ENCODE measurements at regions not wholly inside any gene's neighbourhood (a gene's known extent, or its start where the extent isn't known, plus 50 kb on each side); places are given as distances from the start of the nearest gene placed in this dataset.

DNA sequence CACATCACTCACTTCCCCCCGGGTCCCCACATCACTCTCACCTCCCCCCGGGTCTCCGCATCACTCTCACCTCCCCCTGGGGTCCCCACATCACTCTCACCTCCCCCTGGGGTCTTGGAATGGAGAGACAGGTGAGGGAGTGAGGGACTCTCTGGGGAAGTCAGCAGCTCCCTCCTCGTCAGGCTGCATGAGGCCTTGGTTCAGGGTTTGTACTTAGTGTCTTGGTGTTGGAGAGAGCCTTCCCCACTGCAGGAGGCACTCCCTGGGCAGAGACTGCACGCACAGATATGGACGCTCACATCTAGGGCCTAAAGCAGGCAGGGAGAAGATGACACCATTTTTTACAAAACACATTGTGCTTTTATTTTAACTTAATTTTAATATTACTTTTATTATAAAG, 56.5 kb upstream of the IRX4 start (continued):
- TF ChIP-seq, protein P1, sequence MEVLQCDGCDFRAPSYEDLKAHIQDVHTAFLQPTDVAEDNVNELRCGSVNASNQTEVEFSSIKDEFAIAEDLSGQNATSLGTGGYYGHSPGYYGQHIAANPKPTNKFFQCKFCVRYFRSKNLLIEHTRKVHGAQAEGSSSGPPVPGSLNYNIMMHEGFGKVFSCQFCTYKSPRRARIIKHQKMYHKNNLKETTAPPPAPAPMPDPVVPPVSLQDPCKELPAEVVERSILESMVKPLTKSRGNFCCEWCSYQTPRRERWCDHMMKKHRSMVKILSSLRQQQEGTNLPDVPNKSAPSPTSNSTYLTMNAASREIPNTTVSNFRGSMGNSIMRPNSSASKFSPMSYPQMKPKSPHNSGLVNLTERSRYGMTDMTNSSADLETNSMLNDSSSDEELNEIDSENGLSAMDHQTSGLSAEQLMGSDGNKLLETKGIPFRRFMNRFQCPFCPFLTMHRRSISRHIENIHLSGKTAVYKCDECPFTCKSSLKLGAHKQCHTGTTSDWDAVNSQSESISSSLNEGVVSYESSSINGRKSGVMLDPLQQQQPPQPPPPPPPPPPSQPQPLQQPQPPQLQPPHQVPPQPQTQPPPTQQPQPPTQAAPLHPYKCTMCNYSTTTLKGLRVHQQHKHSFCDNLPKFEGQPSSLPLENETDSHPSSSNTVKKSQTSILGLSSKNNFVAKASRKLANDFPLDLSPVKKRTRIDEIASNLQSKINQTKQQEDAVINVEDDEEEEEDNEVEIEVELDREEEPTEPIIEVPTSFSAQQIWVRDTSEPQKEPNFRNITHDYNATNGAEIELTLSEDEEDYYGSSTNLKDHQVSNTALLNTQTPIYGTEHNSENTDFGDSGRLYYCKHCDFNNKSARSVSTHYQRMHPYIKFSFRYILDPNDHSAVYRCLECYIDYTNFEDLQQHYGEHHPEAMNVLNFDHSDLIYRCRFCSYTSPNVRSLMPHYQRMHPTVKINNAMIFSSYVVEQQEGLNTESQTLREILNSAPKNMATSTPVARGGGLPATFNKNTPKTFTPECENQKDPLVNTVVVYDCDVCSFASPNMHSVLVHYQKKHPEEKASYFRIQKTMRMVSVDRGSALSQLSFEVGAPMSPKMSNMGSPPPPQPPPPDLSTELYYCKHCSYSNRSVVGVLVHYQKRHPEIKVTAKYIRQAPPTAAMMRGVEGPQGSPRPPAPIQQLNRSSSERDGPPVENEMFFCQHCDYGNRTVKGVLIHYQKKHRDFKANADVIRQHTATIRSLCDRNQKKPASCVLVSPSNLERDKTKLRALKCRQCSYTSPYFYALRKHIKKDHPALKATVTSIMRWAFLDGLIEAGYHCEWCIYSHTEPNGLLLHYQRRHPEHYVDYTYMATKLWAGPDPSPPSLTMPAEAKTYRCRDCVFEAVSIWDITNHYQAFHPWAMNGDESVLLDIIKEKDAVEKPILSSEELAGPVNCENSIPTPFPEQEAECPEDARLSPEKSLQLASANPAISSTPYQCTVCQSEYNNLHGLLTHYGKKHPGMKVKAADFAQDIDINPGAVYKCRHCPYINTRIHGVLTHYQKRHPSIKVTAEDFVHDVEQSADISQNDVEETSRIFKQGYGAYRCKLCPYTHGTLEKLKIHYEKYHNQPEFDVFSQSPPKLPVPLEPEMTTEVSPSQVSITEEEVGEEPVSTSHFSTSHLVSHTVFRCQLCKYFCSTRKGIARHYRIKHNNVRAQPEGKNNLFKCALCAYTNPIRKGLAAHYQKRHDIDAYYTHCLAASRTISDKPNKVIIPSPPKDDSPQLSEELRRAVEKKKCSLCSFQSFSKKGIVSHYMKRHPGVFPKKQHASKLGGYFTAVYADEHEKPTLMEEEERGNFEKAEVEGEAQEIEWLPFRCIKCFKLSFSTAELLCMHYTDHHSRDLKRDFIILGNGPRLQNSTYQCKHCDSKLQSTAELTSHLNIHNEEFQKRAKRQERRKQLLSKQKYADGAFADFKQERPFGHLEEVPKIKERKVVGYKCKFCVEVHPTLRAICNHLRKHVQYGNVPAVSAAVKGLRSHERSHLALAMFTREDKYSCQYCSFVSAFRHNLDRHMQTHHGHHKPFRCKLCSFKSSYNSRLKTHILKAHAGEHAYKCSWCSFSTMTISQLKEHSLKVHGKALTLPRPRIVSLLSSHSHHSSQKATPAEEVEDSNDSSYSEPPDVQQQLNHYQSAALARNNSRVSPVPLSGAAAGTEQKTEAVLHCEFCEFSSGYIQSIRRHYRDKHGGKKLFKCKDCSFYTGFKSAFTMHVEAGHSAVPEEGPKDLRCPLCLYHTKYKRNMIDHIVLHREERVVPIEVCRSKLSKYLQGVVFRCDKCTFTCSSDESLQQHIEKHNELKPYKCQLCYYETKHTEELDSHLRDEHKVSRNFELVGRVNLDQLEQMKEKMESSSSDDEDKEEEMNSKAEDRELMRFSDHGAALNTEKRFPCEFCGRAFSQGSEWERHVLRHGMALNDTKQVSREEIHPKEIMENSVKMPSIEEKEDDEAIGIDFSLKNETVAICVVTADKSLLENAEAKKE (CRISPR knock-in tag; IDR thresholded peaks at IDR 0.05): no peak
- no peak for TF ChIP-seq JUNB (IDR thresholded peaks at IDR 0.05; ENCODE audit: unreplicated experiment)

DNA sequence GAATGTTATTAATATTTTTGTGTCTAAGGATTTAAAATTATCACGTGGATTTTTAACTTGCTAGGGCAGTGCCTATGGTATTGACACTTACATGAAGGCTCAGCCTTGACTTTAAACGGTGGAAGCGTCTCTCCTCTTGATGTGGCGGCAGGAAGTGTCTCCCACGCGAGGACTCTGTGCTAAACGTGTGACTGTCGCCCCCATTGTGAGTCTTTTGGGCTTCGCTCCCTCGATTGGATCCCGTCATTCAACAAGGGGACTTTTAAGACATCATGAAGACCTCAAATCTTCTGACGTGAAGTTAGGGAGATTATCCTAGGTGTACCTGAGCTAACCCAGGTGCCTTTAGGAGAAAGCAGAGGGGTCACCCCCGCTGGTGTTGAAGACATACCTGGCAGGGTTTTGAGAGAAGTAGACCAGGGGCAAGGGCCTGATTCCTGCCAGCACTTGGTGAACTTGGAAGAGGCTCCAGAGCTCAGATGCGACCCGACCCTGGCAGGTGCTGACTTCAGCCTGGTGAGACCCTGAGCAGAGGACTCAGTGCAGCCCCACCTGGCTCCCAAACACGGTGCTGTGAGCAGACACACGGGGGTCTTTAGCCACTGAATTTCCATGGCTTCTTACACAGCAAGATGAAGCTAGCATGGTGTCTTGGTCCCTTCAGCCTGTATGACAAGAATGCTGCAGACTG, 55.7 kb upstream of the IRX4 start:
- Mint-ChIP-seq H3K36me3 (ENCODE audit: low read depth) (no peaks in the 10 kb centered on the region), H3K4me3 (no peak overlapping the region), H3K9me3 (peaks cover 2% of the 10 kb centered on the region; the same call in 1 of the 3 replicates), H3K27ac (no peak overlapping the region), H3K4me1 (peaks cover 2% of the 10 kb centered on the region; the same call in 2 of the 3 replicates), H3K27me3 (ENCODE audit: insufficient read depth, low read depth, poor library complexity) (peaks cover 8% of the 10 kb centered on the region)
- Histone ChIP-seq H3K4me2 (no peak overlapping the region), H3K4me3 (no peak overlapping the region), H4K20me1 (replicated peaks; ENCODE audit: insufficient read depth) (no peaks in the 10 kb centered on the region), H3K79me2 (replicated peaks; ENCODE audit: insufficient read depth) (no peaks in the 10 kb centered on the region), H3F3A (replicated peaks; ENCODE audit: low read depth) (no peaks in the 10 kb centered on the region), H3K27me3 (ENCODE audit: insufficient read depth) (no peaks in the 10 kb centered on the region), H2AFZ (no peak overlapping the region), H3K36me3 (ENCODE audit: insufficient read depth) (no peaks in the 10 kb centered on the region), H3K27ac (ENCODE audit: low read depth) (no peak overlapping the region), H3K9me2 (ENCODE audit: insufficient read depth) (no peaks in the 10 kb centered on the region), H3K4me1 (ENCODE audit: insufficient read depth) (no peaks in the 10 kb centered on the region)
- ATAC-seq: no peak
- no peak for DNase-seq (ENCODE audit: low spot score)
- TF ChIP-seq POLR2AphosphoS5 (IDR thresholded peaks at IDR 0.05; ENCODE audit: low read depth) (no peak), EZH2 (IDR thresholded peaks at IDR 0.05; ENCODE audit: low read depth, unreplicated experiment) (no peak), ZNF331 (CRISPR knock-in tag; IDR thresholded peaks at IDR 0.05; ENCODE audit: low read depth) (no peak), REST (IDR thresholded peaks at IDR 0.05; ENCODE audit: unreplicated experiment) (no peak), JUNB (IDR thresholded peaks at IDR 0.05; ENCODE audit: unreplicated experiment) (no peak), ZNF114 (CRISPR knock-in tag; IDR thresholded peaks at IDR 0.05) (no peak)
- TF ChIP-seq, protein P2, sequence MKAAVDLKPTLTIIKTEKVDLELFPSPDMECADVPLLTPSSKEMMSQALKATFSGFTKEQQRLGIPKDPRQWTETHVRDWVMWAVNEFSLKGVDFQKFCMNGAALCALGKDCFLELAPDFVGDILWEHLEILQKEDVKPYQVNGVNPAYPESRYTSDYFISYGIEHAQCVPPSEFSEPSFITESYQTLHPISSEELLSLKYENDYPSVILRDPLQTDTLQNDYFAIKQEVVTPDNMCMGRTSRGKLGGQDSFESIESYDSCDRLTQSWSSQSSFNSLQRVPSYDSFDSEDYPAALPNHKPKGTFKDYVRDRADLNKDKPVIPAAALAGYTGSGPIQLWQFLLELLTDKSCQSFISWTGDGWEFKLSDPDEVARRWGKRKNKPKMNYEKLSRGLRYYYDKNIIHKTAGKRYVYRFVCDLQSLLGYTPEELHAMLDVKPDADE (IDR thresholded peaks at IDR 0.05): no peak
- TF ChIP-seq, protein P3, sequence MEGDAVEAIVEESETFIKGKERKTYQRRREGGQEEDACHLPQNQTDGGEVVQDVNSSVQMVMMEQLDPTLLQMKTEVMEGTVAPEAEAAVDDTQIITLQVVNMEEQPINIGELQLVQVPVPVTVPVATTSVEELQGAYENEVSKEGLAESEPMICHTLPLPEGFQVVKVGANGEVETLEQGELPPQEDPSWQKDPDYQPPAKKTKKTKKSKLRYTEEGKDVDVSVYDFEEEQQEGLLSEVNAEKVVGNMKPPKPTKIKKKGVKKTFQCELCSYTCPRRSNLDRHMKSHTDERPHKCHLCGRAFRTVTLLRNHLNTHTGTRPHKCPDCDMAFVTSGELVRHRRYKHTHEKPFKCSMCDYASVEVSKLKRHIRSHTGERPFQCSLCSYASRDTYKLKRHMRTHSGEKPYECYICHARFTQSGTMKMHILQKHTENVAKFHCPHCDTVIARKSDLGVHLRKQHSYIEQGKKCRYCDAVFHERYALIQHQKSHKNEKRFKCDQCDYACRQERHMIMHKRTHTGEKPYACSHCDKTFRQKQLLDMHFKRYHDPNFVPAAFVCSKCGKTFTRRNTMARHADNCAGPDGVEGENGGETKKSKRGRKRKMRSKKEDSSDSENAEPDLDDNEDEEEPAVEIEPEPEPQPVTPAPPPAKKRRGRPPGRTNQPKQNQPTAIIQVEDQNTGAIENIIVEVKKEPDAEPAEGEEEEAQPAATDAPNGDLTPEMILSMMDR (conservative IDR thresholded peaks at IDR 0.05; ENCODE audit: low read depth in 2 of 2): no peak

All from GM23338 (cell line).